NCI-H524 treated with DMSO at 0.1 percent for 48 hours (cell line): ENCODE measurements at regions not wholly inside any gene's neighbourhood (a gene's known extent, or its start where the extent isn't known, plus 50 kb on each side); places are given as distances from the start of the nearest gene placed in this dataset.

Source experiments
- DNase-seq: peaks from one replicate; lab custom pipeline; 2025; lab: John Stamatoyannopoulos, UW

- no peak for DNase-seq
Measured at GRCh38 chr11:37630866-37631265, 1032.8 kb upstream of the RAG2 start.

GRCh38 chr11:37623778-37624177, 1025.7 kb upstream of the RAG2 start:
- no peak for DNase-seq

GRCh38 chr11:37621662-37622061, 1023.6 kb upstream of the RAG2 start:
- no peak for DNase-seq

GRCh38 chr11:37616291-37616690, 1018.3 kb upstream of the RAG2 start:
- DNase-seq, result no peak

GRCh38 chr11:37613031-37613430, 1015.0 kb upstream of the RAG2 start:
- DNase-seq, result no peak

GRCh38 chr11:37612146-37612545, 1014.1 kb upstream of the RAG2 start:
- no peak for DNase-seq

DNA sequence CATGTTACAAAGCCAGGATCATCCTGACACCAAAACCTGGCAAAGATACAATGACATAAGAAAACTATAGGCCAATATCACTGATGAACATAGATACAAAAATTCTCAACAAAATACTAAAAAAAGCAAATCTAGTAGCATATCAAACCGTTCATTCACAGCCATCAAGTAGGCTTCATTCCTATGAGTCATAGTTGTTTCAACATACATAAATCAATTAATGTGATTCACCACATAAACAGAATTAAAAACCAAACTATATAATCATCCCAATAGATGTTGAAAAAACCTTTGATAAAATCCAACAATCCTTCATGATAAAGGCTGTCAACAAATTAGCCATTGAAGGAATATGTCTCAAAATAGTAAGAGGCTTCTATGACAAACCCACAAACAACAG, 1007.2 kb upstream of the RAG2 start:
- no peak for DNase-seq

DNA sequence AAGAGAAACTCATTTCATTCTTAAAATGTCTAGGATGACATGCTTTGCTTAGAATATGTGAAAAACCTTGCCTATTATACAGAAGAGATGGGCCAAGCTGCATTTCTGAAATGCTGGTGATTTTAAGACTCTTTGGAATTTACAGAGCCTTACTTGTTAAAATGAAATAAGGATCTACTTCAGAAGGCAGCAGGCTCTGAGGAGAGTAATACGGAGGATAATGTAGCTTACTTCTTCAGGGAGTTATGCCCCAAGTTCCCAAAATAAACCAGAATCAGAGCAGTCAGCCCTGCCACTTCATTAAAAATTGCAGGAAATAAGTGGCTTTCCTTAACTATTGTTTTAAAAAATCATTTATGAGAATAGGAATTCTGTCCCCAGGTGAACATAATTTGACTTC, 1000.3 kb upstream of the RAG2 start:
- DNase-seq, result no peak

DNA sequence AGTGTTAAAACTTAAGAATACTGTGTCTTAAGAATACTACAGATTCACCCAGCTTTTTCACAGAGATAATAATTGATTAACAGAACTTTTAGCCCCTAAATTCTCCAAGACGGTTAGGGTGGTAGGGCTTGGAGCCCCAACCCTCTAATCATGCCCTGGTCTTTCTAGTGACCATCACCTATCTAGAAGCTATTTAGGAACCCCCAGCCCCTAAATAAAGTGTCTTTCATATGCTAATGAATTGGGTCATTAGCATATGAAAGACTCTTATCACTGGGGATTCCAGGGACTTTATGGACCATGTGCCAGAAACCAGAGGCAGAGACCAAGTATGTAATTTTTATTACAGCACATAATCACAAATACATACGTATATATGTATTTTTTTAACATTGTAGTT, 999.7 kb upstream of the RAG2 start:
- DNase-seq, result no peak

- no peak for DNase-seq
Measured at GRCh38 chr11:37595845-37596244, 997.8 kb upstream of the RAG2 start.

DNA sequence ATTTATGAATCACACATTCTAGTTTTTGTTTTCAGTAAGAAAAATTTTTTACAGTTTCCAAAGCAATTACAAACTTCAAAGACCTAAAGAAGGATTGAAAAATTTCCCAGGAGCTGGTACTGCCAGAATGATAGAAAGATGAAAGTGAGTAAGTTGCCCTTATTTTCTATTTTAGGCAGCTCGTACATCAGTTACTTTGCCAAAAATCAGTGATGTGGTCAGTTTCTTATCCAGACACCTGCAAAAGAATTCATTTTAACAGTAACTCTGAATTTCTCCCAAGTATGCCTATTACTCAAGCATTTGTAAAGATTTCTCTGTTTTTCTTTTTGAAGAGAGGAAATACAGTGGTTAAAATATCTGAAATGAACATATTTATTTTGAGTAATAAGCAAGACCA, 976.3 kb upstream of the RAG2 start:
- no peak for DNase-seq

- no peak for DNase-seq
Measured at GRCh38 chr11:37572491-37573171, 974.6 kb upstream of the RAG2 start.

- no peak for DNase-seq
Measured at GRCh38 chr11:37571246-37571645, 973.2 kb upstream of the RAG2 start.

DNA sequence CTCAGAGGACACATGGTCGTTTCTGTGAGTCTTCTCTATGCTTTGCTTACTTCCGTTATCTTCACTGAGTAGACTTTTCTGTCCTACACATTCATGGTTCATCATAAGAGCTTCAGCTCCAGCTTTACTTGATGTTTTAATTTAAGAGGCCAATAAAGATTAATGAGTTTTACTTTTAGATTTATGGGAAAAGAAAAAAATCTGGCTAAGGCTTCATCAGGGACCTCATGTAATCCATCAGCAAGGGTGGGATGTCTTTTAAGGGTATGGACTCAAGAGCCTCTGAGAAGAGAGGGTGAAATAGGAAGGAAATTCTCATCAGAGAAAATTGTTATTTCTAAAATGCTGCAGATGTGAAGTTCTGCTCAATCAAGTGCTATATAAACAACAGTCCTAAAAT, 963.0 kb upstream of the RAG2 start:
- no peak for DNase-seq

GRCh38 chr11:37560346-37560745, 962.3 kb upstream of the RAG2 start:
- DNase-seq, result no peak

DNA sequence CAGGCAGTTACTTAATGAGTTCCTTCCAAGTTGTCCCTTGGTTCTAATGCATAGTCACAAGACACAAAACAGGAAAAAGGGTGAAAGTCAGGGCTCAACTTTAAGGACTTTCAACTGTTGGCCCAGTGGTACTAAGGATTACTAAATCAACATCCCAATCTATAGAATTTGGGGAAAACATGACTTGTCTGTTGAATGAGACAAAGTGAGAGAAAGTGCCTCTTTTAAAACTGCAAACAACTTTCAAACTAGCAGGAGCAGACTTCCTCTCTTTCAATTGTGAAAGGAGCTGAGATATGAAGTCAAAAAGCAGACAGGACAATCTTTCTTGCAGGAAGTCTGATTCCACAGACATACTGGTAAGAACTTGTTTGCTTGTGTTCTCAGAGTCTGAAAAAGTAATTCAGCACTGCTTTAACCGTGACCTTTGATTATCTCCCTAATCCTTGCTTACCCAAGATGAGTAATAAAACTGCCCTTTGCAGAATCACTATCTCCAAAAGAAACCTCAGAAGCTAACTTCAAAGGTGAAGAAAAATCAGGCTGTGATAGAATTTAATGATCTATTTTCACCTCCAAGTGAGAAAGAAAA, 960.7 kb upstream of the RAG2 start:
- no peak for DNase-seq

DNA sequence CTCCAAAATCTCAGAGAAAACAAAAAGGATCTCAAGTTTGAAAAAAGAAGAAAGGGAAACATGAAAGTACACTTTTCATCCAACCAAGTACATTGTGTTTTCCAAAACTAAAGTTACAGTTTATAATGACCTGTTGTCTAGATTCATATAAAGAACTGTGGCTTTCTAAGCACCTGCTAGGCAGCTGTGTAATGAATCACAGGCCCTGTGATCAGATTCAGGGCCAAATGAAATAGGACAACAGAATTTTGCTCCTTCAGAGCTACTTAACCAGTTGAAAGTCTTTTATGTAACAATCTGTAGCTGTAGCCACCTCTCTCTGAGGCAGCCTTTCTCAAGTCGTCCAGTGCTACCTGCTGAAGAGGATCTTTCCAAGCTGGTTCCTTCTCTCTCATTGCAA, 960.0 kb upstream of the RAG2 start:
- no peak for DNase-seq

GRCh38 chr11:37552284-37552683, 954.2 kb upstream of the RAG2 start:
- DNase-seq, result no peak

- DNase-seq, result no peak
Measured at GRCh38 chr11:37544491-37544890, 946.5 kb upstream of the RAG2 start.

- DNase-seq, result no peak
Measured at GRCh38 chr11:37533830-37534229, 935.8 kb upstream of the RAG2 start.

- no peak for DNase-seq
Measured at GRCh38 chr11:37533087-37533486, 935.1 kb upstream of the RAG2 start.

DNA sequence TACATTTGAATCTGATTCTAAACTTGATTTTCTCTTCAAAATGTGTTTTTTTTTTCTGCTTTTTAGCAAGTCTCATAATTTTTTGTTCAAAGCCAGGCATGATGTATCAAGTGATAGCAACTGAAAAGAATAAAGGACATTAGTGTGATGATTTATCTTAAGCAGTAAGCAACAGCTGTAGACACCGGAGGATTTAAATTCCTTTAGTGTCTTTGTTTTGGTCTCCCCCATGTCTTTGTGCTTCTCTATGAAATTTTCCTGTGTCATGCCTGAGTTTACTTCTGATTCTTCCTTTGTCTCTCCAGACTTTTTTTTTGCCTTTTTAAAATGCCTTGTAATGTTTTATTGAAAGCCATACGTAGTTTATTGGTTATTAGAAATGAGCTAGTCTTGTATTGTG, 934.2 kb upstream of the RAG2 start:
- no peak for DNase-seq

GRCh38 chr11:37527545-37527944, 929.5 kb upstream of the RAG2 start:
- DNase-seq, result no peak

DNA sequence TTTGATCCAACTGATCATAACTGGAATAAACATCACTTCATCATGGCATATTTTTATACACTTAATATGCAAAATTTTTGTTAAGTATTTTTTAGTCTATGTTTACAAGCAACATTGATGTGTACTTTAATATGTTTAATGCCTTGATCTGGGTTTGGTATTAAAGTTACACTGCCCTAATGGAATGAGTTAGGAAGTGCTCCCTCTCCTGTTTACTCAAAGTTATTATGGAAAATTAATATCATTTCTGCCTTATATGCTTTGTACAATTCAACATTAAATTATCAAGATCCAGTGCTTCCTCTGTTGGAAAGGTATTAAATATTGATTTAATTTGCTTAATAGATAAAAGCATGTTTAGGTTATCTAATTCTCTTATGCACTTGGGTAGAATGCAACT, 927.3 kb upstream of the RAG2 start:
- DNase-seq, result no peak
